Loucy (cell line): ENCODE measurements at regions not wholly inside any gene's neighbourhood (a gene's known extent, or its start where the extent isn't known, plus 50 kb on each side); places are given as distances from the start of the nearest gene placed in this dataset.

Experiments
- H2AFZ ChIP-seq: fragments of 200-600 bp; sonication (generic); 2 replicates; pipeline ENCODE4 v1.6.0; 2016; ENCODE audit warnings: antibody characterized with exemption, mild to moderate bottlenecking, low read length, moderate library complexity
- H3F3A ChIP-seq: fragments of 200-600 bp; 2 replicates; pipeline ENCODE4 v1.6.0; 2016; ENCODE audit warnings: antibody characterized with exemption, low read depth, mild to moderate bottlenecking
- H3K27me3 ChIP-seq: fragments of 200-600 bp; sonication (generic); 2 replicates; pipeline ENCODE4 v1.6.1; 2014; ENCODE audit warnings: low read length, mild to moderate bottlenecking; ENCODE audit not compliant: insufficient read depth, poor library complexity, severe bottlenecking
- H3K36me3 ChIP-seq: fragments of 200-600 bp; sonication (generic); 2 replicates; pipeline ENCODE4 v1.6.1; 2016; ENCODE audit warnings: low read length; ENCODE audit not compliant: insufficient read depth
- H3K4me1 ChIP-seq: fragments of 200-600 bp; sonication (generic); 2 replicates; pipeline ENCODE4 v1.5.1; 2014; ENCODE audit warnings: low read length, mild to moderate bottlenecking; ENCODE audit not compliant: insufficient read depth, poor library complexity, severe bottlenecking
- H3K4me2 ChIP-seq: fragments of 200-600 bp; sonication (generic); 2 replicates; pipeline ENCODE4 v1.6.0; 2014; ENCODE audit warnings: antibody characterized with exemption, low read length, low read depth, mild to moderate bottlenecking; ENCODE audit not compliant: poor library complexity, severe bottlenecking
- H3K4me3 ChIP-seq: fragments of 200-600 bp; sonication (generic); 2 replicates; pipeline ENCODE4 v1.5.1; 2014; ENCODE audit warnings: low read length, mild to moderate bottlenecking, mixed read lengths; ENCODE audit not compliant: poor library complexity, severe bottlenecking
- H3K79me2 ChIP-seq: fragments of 200-600 bp; sonication (generic); 2 replicates; pipeline ENCODE4 v1.6.1; 2014; ENCODE audit warnings: low read length; ENCODE audit not compliant: insufficient read depth
- H3K9ac ChIP-seq: fragments of 200-600 bp; sonication (generic); 2 replicates; pipeline ENCODE4 v1.6.0; 2014; ENCODE audit warnings: mild to moderate bottlenecking, low read depth, low read length, moderate library complexity; ENCODE audit not compliant: poor library complexity, severe bottlenecking
- H3K9me2 ChIP-seq: fragments of 200-600 bp; sonication (generic); replicated peaks from 2 replicates; pipeline ENCODE4 v1.6.1; 2016; ENCODE audit warnings: low read depth, low read length, mixed read lengths
- H3K9me3 ChIP-seq: fragments of 200-600 bp; sonication (generic); 2 replicates; pipeline ENCODE4 v1.6.1; 2014; ENCODE audit warnings: mild to moderate bottlenecking, antibody characterized with exemption, low read length, low read depth; ENCODE audit not compliant: insufficient read depth
- H4K20me1 ChIP-seq: fragments of 200-600 bp; sonication (generic); 2 replicates; pipeline ENCODE4 v1.6.0; 2014; ENCODE audit warnings: antibody characterized with exemption, low read length, mild to moderate bottlenecking; ENCODE audit not compliant: insufficient read depth, poor library complexity, severe bottlenecking
- CTCF ChIP-seq: fragments of 200-600 bp; sonication (generic); conservative IDR thresholded peaks from 2 replicates; pipeline ENCODE4 v1.5.1; 2014; ENCODE audit warnings: mild to moderate bottlenecking, antibody characterized with exemption, low read length
- EZH2phosphoT487 ChIP-seq: fragments of 200-600 bp; IDR thresholded peaks from 2 replicates; pipeline ENCODE4 v1.6.1; 2018; ENCODE audit warnings: antibody characterized with exemption, mild to moderate bottlenecking, moderate library complexity, borderline replicate concordance

GRCh38 chr6:1044040-1044836 lies 267.7 kb upstream of the FOXQ1 start:
- H4K20me1 ChIP-seq = no peaks in the 10 kb centered on the region
- no peak overlapping the region for H2AFZ ChIP-seq
- no peak overlapping the region for H3K4me3 ChIP-seq
- no peaks in the 10 kb centered on the region for H3K9me3 ChIP-seq
- TF ChIP-seq EZH2phosphoT487 (no peak), CTCF (no peak)
- H3K4me2 ChIP-seq = no peak overlapping the region
- no peaks in the 10 kb centered on the region for H3K4me1 ChIP-seq
- H3K9me2 ChIP-seq = no peaks in the 10 kb centered on the region
- no peak overlapping the region for H3K9ac ChIP-seq
- H3K27me3 ChIP-seq = no peaks in the 10 kb centered on the region
- H3K79me2 ChIP-seq = no peaks in the 10 kb centered on the region
- no peaks in the 10 kb centered on the region for H3F3A ChIP-seq
- no peaks in the 10 kb centered on the region for H3K36me3 ChIP-seq

GRCh38 chr6:1043458-1043836 lies 268.5 kb upstream of the FOXQ1 start:
- TF ChIP-seq EZH2phosphoT487 (no peak), CTCF (no peak)
- Histone ChIP-seq H3F3A (no peaks in the 10 kb centered on the region), H3K4me1 (no peaks in the 10 kb centered on the region), H3K4me3 (no peak overlapping the region), H3K4me2 (no peak overlapping the region), H2AFZ (no peak overlapping the region), H3K27me3 (no peaks in the 10 kb centered on the region), H3K9me3 (no peaks in the 10 kb centered on the region), H3K9ac (no peak overlapping the region), H3K79me2 (no peaks in the 10 kb centered on the region), H3K36me3 (no peaks in the 10 kb centered on the region), H4K20me1 (no peaks in the 10 kb centered on the region), H3K9me2 (no peaks in the 10 kb centered on the region)

GRCh38 chr6:1042583-1043457 lies 269.1 kb upstream of the FOXQ1 start:
- Histone ChIP-seq H3K79me2 (no peaks in the 10 kb centered on the region), H4K20me1 (no peaks in the 10 kb centered on the region), H3K4me2 (no peak overlapping the region), H3K9me3 (no peaks in the 10 kb centered on the region), H3K9ac (no peak overlapping the region), H3K4me3 (no peak overlapping the region), H3K36me3 (no peaks in the 10 kb centered on the region), H3K4me1 (no peaks in the 10 kb centered on the region), H3K9me2 (no peaks in the 10 kb centered on the region), H3K27me3 (no peaks in the 10 kb centered on the region), H3F3A (no peaks in the 10 kb centered on the region), H2AFZ (no peak overlapping the region)
- TF ChIP-seq CTCF (no peak), EZH2phosphoT487 (no peak)
